ENCODE measurements at regions not wholly inside any gene's neighbourhood (a gene's known extent, or its start where the extent isn't known, plus 50 kb on each side); places are given as distances from the start of the nearest gene placed in this dataset.

DNA sequence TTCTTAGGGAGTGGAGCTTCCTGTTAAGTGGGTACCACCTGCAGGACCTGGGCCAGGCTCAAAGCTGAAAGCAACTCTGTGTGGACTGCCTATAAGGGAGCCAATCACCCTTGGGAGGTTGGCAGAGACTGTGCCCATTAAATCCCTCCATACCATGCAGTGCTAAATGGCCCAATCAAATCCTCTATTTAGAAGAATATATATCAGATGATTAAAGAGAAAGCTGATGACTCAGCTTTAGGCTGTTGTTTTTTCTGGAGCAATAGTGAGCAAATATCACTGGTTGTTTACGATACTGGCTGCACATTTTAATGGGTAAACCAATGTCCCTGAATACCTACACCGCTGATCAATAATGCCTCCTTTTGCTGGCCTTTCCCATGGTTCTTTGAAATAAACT lies 101.3 kb downstream of the TMX1 start:
- Histone ChIP-seq H3K79me2 (ENCODE audit: insufficient read depth, low read length) (no peaks in the 10 kb centered on the region), H3K36me3 (ENCODE audit: control insufficient read depth in 1 of 2, insufficient read depth in 2 of 2, low read length in 2 of 2) (no peaks in the 10 kb centered on the region; a peak in 1 of 4 replicates), H3K4me3 (replicated peaks in 1 of 2; ENCODE audit: low read depth in 1 of 2, low read length in 2 of 2) (no peak overlapping the region), H3K9me3 (ENCODE audit: control insufficient read depth in 1 of 2, insufficient read depth in 1 of 2, low read depth in 1 of 2, low read length in 2 of 2) (no peaks in the 10 kb centered on the region), H2AFZ (ENCODE audit: low read depth, low read length, poor library complexity, severe bottlenecking) (no peak overlapping the region), H3K27me3 (ENCODE audit: insufficient read depth, low read length) (no peaks in the 10 kb centered on the region), H3K27ac (ENCODE audit: low read depth, low read length) (no peak overlapping the region), H4K20me1 (ENCODE audit: insufficient read depth) (no peaks in the 10 kb centered on the region), H3K9ac (ENCODE audit: low read length) (no peak overlapping the region), H3K4me1 (ENCODE audit: control insufficient read depth in 1 of 2, insufficient read depth in 2 of 2, low read length in 2 of 2) (peaks cover 0 to 9% of the 10 kb centered on the region in 2 experiments; a peak in 1 of 4 replicates), H3K4me2 (ENCODE audit: low read length) (no peak overlapping the region), H3K9me2 (ENCODE audit: insufficient read depth) (no peaks in the 10 kb centered on the region)
- ATAC-seq = no peak
- ChIA-PET RAD21 (ENCODE audit: low non-redundant PET in 1 of 2, low total read pairs in 2 of 2, uncharacterized antibody in 2 of 2, unreplicated experiment in 2 of 2) (no interaction called here), CTCF (no interaction called here), POLR2A (no interaction called here)
- intact Hi-C loops (cut with micrococcal nuclease) = no loop called here
- DNase-seq (ENCODE audit: low read depth, low spot score) = no peak
- BruUV-seq (replicated peaks) = no TSS peak
- TF ChIP-seq CEBPB (IDR thresholded peaks at IDR 0.05; ENCODE audit: low read depth) (no peak), EZH2 (IDR thresholded peaks at IDR 0.05) (no peak), TCF7L2 (IDR thresholded peaks at IDR 0.05; ENCODE audit: borderline replicate concordance, extremely low read depth, insufficient read depth, insufficient read length) (no peak), EGR1 (IDR thresholded peaks at IDR 0.05; ENCODE audit: low read depth) (no peak), RAD21 (IDR thresholded peaks at IDR 0.05; ENCODE audit: low read depth) (no peak), FOSL1 (IDR thresholded peaks at IDR 0.05; ENCODE audit: low read depth) (no peak), SIN3A (IDR thresholded peaks at IDR 0.05; ENCODE audit: low read depth) (no peak), ELF1 (IDR thresholded peaks at IDR 0.05; ENCODE audit: borderline replicate concordance, low read depth) (no peak), SP1 (IDR thresholded peaks at IDR 0.05; ENCODE audit: low read depth) (no peak), CBX3 (IDR thresholded peaks at IDR 0.05; ENCODE audit: low read depth) (no peak), JUND (IDR thresholded peaks at IDR 0.05) (no peak), POLR2A (IDR thresholded peaks at IDR 0.05; ENCODE audit: borderline replicate concordance, extremely low read depth, insufficient read depth, insufficient read length) (no peak)
- TF ChIP-seq, protein P1, sequence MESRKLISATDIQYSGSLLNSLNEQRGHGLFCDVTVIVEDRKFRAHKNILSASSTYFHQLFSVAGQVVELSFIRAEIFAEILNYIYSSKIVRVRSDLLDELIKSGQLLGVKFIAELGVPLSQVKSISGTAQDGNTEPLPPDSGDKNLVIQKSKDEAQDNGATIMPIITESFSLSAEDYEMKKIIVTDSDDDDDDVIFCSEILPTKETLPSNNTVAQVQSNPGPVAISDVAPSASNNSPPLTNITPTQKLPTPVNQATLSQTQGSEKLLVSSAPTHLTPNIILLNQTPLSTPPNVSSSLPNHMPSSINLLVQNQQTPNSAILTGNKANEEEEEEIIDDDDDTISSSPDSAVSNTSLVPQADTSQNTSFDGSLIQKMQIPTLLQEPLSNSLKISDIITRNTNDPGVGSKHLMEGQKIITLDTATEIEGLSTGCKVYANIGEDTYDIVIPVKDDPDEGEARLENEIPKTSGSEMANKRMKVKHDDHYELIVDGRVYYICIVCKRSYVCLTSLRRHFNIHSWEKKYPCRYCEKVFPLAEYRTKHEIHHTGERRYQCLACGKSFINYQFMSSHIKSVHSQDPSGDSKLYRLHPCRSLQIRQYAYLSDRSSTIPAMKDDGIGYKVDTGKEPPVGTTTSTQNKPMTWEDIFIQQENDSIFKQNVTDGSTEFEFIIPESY (IDR thresholded peaks at IDR 0.05; ENCODE audit: extremely low read depth, insufficient replicate concordance, low read length) = no peak
